BE2C (cell line): ENCODE measurements at regions not wholly inside any gene's neighbourhood (a gene's known extent, or its start where the extent isn't known, plus 50 kb on each side); places are given as distances from the start of the nearest gene placed in this dataset.
"Not testable (repeated sequence)": the region's sequence is repeated elsewhere in the genome, so short reads cannot be mapped to it uniquely, and the experiment has no call there.

ENCODE experiments used
- DNase-seq: peaks from one replicate; pipeline ENCODE4 v3.0.0-alpha.2; 2020
- H3K27me3 ChIP-seq: fragments of 250-450 bp; sonication (Bioruptor Pico); 2 replicates; pipeline ENCODE4 v1.5.1; 2020; ENCODE audit warnings: mild to moderate bottlenecking
- H3K36me3 ChIP-seq: fragments of 250-450 bp; sonication (Bioruptor Pico); 2 replicates; pipeline ENCODE4 v1.5.1; 2020; ENCODE audit warnings: mild to moderate bottlenecking
- H3K4me1 ChIP-seq: fragments of 250-450 bp; sonication (Bioruptor Pico); 2 replicates; pipeline ENCODE4 v1.5.1; 2020
- H3K4me3 ChIP-seq: 2 replicates; pipeline ENCODE4 v1.5.1; 2011; ENCODE audit warnings: low read depth, low read length
- H3K9me3 ChIP-seq: fragments of 250-450 bp; sonication (Bioruptor Pico); 2 replicates; pipeline ENCODE4 v1.5.1; 2020
- TF ChIP-seq, protein P1 (sequence below): IDR thresholded peaks from 2 replicates; pipeline ENCODE4 v1.5.1; 2012; ENCODE audit warnings: mild to moderate bottlenecking, low read depth, low read length

DNA sequence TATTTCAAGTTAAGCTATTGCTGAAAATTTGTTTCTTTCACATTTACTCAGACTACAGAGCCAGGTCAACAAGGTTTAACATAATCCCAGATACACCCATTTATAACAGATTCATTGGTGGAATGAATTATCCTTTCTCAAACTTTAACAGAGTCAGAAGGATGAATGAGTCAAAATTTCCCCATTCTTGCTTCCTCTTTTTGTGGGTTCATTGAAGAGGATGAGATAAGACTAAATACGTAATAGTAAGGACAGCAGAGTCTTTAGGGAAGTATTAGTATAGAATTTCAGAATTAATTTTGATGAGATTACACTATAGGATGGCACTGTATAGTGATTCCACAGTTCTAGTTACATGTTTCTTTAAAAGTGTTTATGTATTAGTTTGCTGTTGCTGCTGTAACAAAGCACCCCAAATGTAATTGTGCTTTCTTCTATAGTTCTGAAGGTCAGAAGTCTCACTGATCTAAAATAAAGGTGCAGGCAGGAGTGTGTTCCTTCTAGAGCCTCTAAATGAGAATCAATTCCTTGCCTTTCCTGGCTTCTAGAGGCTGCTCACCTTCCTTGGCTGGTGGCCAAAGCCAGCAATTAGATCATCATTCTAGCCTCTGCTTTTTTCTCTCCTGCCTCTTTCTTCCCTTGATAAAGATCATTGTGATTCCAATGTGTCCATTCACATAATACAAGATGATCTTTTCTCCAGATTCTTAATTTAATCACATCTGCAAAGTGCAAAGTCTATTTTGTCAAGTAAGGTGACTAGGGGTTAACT lies 309.3 kb upstream of the PIK3C3 start:
- H3K36me3 ChIP-seq, result no peaks in the 10 kb centered on the region
- DNase-seq, result no peak
- H3K9me3 ChIP-seq, result no peaks in the 10 kb centered on the region
- H3K4me1 ChIP-seq, result no peaks in the 10 kb centered on the region
- H3K4me3 ChIP-seq, result no peak overlapping the region
- no peaks in the 10 kb centered on the region for H3K27me3 ChIP-seq
- TF ChIP-seq, protein P1, sequence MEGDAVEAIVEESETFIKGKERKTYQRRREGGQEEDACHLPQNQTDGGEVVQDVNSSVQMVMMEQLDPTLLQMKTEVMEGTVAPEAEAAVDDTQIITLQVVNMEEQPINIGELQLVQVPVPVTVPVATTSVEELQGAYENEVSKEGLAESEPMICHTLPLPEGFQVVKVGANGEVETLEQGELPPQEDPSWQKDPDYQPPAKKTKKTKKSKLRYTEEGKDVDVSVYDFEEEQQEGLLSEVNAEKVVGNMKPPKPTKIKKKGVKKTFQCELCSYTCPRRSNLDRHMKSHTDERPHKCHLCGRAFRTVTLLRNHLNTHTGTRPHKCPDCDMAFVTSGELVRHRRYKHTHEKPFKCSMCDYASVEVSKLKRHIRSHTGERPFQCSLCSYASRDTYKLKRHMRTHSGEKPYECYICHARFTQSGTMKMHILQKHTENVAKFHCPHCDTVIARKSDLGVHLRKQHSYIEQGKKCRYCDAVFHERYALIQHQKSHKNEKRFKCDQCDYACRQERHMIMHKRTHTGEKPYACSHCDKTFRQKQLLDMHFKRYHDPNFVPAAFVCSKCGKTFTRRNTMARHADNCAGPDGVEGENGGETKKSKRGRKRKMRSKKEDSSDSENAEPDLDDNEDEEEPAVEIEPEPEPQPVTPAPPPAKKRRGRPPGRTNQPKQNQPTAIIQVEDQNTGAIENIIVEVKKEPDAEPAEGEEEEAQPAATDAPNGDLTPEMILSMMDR, result no peak

DNA sequence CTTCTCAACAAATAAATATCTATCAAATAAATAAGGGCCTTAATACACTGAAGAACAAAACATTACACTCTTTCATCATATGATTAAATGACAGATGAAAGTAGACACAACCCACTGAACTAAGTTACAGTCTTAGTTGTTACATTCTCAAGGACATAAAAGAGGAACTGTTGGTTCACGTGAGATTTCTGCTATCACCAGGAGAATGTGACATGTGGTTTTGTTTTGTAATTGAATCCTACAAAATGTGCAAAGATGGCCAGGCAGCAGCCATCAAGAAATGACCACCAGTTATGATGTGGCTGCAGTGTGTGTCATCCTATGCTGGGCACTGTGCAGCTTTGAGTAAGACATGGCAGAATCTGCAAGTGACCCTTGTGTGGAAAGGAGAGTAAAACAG lies 310.6 kb upstream of the PIK3C3 start:
- Histone ChIP-seq H3K27me3 (no peaks in the 10 kb centered on the region), H3K4me1 (no peaks in the 10 kb centered on the region), H3K36me3 (no peaks in the 10 kb centered on the region), H3K9me3 (no peaks in the 10 kb centered on the region), H3K4me3 (no peak overlapping the region)
- TF ChIP-seq, protein P1, result no peak
- DNase-seq, result no peak

DNA sequence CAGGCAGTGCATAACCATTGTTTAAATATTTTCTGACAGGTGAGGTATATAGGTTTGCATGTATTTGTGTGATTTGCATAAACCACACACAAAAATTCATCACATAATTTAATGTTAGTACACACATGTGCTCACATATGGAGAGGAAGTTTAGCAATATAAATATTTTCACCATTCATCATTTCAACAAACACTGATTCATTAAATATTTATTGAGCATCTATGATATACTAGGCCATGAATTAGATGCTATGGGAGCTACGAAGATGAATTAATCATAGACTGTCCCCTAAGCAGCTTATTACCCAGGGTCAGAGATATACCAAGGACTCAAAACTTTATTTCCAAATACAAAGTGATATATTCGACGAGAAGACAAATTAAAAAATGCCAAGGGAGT lies 311.6 kb upstream of the PIK3C3 start:
- no peaks in the 10 kb centered on the region for H3K36me3 ChIP-seq
- H3K9me3 ChIP-seq, result no peaks in the 10 kb centered on the region
- H3K4me1 ChIP-seq, result no peaks in the 10 kb centered on the region
- TF ChIP-seq, protein P1, result no peak
- DNase-seq, result no peak
- no peak overlapping the region for H3K4me3 ChIP-seq
- no peaks in the 10 kb centered on the region for H3K27me3 ChIP-seq

DNA sequence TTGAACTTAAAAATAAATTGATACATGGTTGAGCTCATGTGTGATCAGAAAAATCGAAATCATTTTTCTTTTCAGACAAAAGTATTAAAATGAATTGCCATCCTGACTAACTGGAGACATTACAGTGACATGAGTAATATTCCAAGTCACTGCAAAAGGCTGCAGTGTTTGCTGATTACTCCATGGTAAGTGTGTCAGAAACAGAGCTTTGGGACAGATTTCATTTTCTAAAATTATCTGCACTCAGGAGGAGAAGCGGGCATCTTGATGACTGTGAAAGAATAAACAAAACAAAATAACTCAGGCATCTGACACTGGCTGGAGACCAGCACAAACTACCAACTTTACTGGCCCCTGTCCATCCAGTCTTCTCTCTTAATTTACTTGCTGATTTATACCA lies 312.3 kb upstream of the PIK3C3 start:
- DNase-seq, result no peak
- H3K27me3 ChIP-seq, result no peaks in the 10 kb centered on the region
- H3K4me1 ChIP-seq, result no peaks in the 10 kb centered on the region
- no peaks in the 10 kb centered on the region for H3K9me3 ChIP-seq
- H3K36me3 ChIP-seq, result no peaks in the 10 kb centered on the region
- no peak overlapping the region for H3K4me3 ChIP-seq
- TF ChIP-seq, protein P1, result no peak

DNA sequence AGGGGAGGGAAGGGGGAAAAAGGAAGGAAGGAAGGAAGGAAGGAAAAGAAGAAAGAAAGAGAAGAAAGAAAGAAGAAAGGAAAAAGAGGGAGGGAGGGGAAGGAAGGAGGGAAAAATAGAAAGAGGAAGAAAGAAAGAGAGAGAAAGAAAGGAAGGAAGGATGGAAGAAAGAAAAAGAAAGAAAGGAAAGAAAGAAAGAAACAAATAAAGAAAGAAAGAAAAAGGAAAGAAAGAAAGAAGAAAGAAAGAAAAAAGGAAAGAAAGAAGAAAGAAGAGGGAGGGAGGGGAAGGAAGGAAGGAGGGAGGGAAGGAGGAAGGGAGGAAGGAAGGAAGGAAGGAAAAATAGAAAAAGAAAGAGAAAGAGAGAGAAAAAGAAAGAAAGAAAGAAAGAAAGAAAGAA lies 315.8 kb upstream of the PIK3C3 start:
- Histone ChIP-seq H3K9me3 (no peaks in the 10 kb centered on the region), H3K4me1 (no peaks in the 10 kb centered on the region), H3K36me3 (no peaks in the 10 kb centered on the region), H3K27me3 (no peaks in the 10 kb centered on the region), H3K4me3 (no peak overlapping the region)
- TF ChIP-seq, protein P1, result no peak
- DNase-seq, result no peak

DNA sequence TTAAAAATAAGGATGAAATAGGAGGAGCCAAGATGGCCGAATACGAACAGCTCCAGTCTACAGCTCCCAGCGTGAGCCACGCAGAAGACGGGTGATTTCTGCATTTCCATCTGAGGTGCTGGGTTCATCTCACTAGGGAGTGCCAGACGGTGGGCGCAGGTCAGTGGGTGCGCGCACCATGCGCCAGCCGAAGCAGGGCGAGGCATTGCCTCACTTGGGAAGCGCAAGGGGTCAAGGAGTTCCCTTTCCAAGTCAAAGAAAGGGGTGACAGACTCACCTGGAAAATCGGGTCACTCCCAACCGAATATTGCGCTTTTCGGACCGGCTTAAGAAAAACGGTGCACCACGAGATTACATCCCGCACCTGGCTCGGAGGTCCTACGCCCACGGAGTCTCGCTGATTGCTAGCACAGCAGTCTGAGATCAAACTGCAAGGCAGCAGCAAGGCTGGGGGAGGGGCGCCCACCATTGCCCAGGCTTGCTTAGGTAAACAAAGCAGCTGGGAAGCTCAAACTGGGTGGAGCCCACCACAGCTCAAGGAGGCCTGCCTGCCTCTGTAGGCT lies 323.2 kb upstream of the PIK3C3 start:
- not testable (repeated sequence) for DNase-seq, H3K27me3 ChIP-seq, H3K4me3 ChIP-seq, H3K36me3 ChIP-seq, H3K4me1 ChIP-seq, H3K9me3 ChIP-seq
